Lung (tissue), 11 donors: ENCODE measurements at regions not wholly inside any gene's neighbourhood (a gene's known extent, or its start where the extent isn't known, plus 50 kb on each side); places are given as distances from the start of the nearest gene placed in this dataset.

ENCODE experiments used
- ATAC-seq: fragments of 200-7000 bp; cut with Tn5 transposase; one replicate; pipeline ENCODE4 v1.9.1; 2020; ENCODE audit warnings: moderate number of reproducible peaks; ENCODE audit not compliant: insufficient read depth, low FRiP score
- DNase-seq, 3 donors: peaks; one replicate each; pipeline ENCODE4 v3.0.0-alpha.2; 2013 to 2017
- H3K27ac ChIP-seq, 2 donors: one replicate each; pipeline ENCODE4 v1.5.1; 2013; ENCODE audit warnings: mild to moderate bottlenecking in 2 of 2, moderate library complexity in 2 of 2, control low read depth in 1 of 2, inconsistent platforms in 1 of 2, low read depth in 1 of 2, low read length in 1 of 2
- H3K27me3 ChIP-seq, 3 donors: one replicate each; pipeline ENCODE4 v1.5.1; 2013; ENCODE audit warnings: low read length in 2 of 3; ENCODE audit not compliant: control insufficient read depth in 3 of 3, insufficient read depth in 3 of 3
- H3K36me3 ChIP-seq, 4 donors: one replicate each; pipeline ENCODE4 v1.5.1; 2013; ENCODE audit warnings: low read length in 4 of 4, mild to moderate bottlenecking in 1 of 4, moderate library complexity in 1 of 4; ENCODE audit not compliant: control insufficient read depth in 4 of 4, insufficient read depth in 4 of 4
- H3K4me1 ChIP-seq, 5 donors: one replicate each; pipeline ENCODE4 v1.5.1; 2013; ENCODE audit warnings: low read length in 5 of 5, mild to moderate bottlenecking in 2 of 5, moderate library complexity in 1 of 5; ENCODE audit not compliant: control insufficient read depth in 5 of 5, insufficient read depth in 5 of 5
- H3K4me3 ChIP-seq: one replicate; pipeline ENCODE4 v1.5.1; 2013; ENCODE audit warnings: mild to moderate bottlenecking, control low read depth, moderate library complexity
- H3K9ac ChIP-seq, 2 donors: one replicate each; pipeline ENCODE4 v1.5.1; 2013; ENCODE audit warnings: low read length in 2 of 2, control low read depth in 1 of 2; ENCODE audit not compliant: insufficient read depth in 1 of 2
- H3K9me3 ChIP-seq, 4 donors: one replicate each; pipeline ENCODE4 v1.5.1; 2013; ENCODE audit warnings: low read length in 3 of 4, mild to moderate bottlenecking in 1 of 4, moderate library complexity in 1 of 4; ENCODE audit not compliant: control insufficient read depth in 4 of 4, insufficient read depth in 3 of 4
- CTCF ChIP-seq: IDR thresholded peaks from 2 replicates; pipeline ENCODE4 v1.5.1; 2012; ENCODE audit warnings: mild to moderate bottlenecking; ENCODE audit errors: control extremely low read depth, extremely low read depth
- WGBS, 2 donors: extraction: QIAGEN DNeasy Blood & Tissue Kit; methylation state at CpG; one replicate each; pipeline ENCODE4 v1.1.7; 2013; 5-methylcytosine and 5-hydroxymethylcytosine counted together
- donor health status: control.
- donor health status: control.
- donor health status: Bipolar disorder and iron deficiency.
- donor health status: healthy.
- donor health status: DM: yes; HTN: yes; CAD: no.

- WGBS, 2 donors, result 88 to 91% methylated on average over 10 of the region's 10 CpGs
- H3K27me3 ChIP-seq, result no peaks in the 10 kb centered on the region
- H3K36me3 ChIP-seq, result no peaks in the 10 kb centered on the region
- H3K27ac ChIP-seq, result no peak overlapping the region
- H3K4me1 ChIP-seq, result no peaks in the 10 kb centered on the region
- H3K4me3 ChIP-seq, result no peak overlapping the region
- no peak for TF ChIP-seq CTCF
- DNase-seq, result no peak
- no peak overlapping the region for H3K9ac ChIP-seq
- no peak for ATAC-seq
- H3K9me3 ChIP-seq, result no peaks in the 10 kb centered on the region
Observed at GRCh38 chr9:2285416-2286332, 270.5 kb downstream of the SMARCA2 start.

GRCh38 chr9:2286333-2286705 is 271.2 kb downstream of the SMARCA2 start:
- no peak for DNase-seq
- 83 to 85% methylated on average over 1 of the region's 1 CpG for WGBS, 2 donors
- no peak overlapping the region for H3K4me3 ChIP-seq
- H3K27me3 ChIP-seq, result no peaks in the 10 kb centered on the region
- no peaks in the 10 kb centered on the region for H3K36me3 ChIP-seq
- no peak for TF ChIP-seq CTCF
- H3K4me1 ChIP-seq, result no peaks in the 10 kb centered on the region
- no peak for ATAC-seq
- no peak overlapping the region for H3K9ac ChIP-seq
- H3K27ac ChIP-seq, result no peak overlapping the region
- H3K9me3 ChIP-seq, result no peaks in the 10 kb centered on the region

GRCh38 chr9:2286825-2287455 is 271.8 kb downstream of the SMARCA2 start:
- WGBS, 2 donors, result 64 to 79% methylated on average over 5 of the region's 5 CpGs
- Histone ChIP-seq H3K9ac (no peak overlapping the region), H3K4me3 (no peak overlapping the region), H3K4me1 (peaks cover 0 to under 1% (median 0%) of the 10 kb centered on the region in 5 donors), H3K27ac (no peak overlapping the region), H3K27me3 (no peaks in the 10 kb centered on the region), H3K9me3 (no peaks in the 10 kb centered on the region), H3K36me3 (no peaks in the 10 kb centered on the region)
- DNase-seq, result peak in 1 of 3 donors; percentile 29
- no peak for ATAC-seq
- no peak for TF ChIP-seq CTCF
